ENCODE measurements at regions not wholly inside any gene's neighbourhood (a gene's known extent, or its start where the extent isn't known, plus 50 kb on each side); places are given as distances from the start of the nearest gene placed in this dataset.

- DNase-seq = no peak
Observed at GRCh38 chr9:108479989-108480652, 375.7 kb downstream of the ACTL7B start.

- DNase-seq = no peak
Observed at GRCh38 chr9:108478431-108479332, 377.1 kb downstream of the ACTL7B start.

- DNase-seq = peak; percentile 4
Observed at GRCh38 chr9:108477529-108478006, 378.2 kb downstream of the ACTL7B start.

DNA sequence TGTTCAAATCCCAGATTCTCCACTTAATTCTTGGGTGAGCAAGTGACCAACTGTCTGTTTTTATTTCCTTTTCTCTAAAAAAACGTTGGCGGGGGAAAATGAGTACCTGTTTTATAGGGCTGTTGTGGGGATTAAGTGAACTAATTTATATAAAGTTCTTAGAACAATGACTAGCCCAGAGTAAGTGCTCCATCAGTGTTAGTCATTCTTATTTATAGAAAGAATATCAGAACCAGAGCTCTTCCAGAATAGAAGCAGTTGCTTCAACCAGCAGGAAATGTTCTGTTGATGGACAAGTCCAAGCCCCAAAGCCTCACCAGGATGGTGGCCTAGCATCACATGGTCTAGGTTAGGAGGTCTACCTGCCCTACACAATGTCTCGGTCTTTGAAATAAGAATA is 379.2 kb downstream of the ACTL7B start:
- no peak for DNase-seq

- DNase-seq = no peak
Observed at GRCh38 chr9:108475813-108476212, 380.0 kb downstream of the ACTL7B start.

DNA sequence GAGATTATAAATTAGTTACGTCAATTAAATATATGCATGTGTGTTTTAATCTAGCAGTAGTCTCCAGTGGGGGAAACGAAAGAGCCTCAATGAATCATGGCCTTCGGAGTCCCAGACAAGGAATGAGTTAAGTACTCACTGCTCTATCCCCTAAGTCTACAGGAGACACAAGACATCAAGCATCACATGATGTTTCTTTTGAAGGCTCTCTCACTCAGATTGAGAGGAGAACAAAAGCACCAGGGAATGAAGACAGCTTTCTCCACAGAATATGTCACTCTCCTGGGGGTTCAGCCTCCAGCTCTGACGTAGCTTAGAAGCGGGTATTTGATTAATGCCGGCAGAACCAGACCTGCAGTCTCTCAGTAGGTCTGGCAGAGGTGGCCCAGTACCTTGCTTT is 381.4 kb downstream of the ACTL7B start:
- DNase-seq = no peak

- peak; percentile 32 for DNase-seq
Observed at GRCh38 chr9:108473209-108474112, 382.3 kb downstream of the ACTL7B start.

GRCh38 chr9:108469654-108470053 is 386.1 kb downstream of the ACTL7B start:
- no peak for DNase-seq

DNA sequence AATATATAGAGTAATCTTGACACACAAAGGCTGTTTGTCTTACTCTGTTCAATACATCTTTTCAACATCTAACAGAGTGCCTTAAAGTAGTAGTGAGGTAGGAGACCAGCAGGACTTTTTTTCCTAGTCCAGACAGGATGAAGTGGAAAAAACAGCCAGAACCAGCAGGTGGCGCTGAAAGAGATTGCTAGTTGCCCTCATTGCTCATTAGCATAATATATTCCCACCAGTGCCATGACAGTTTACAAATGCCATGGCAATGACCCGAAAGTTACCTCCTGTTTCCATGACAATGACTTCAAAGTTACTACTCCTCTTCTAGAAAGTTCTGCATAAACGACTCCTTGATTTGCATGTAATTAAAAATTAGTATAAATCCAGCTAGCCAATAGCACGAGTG is 387.4 kb downstream of the ACTL7B start:
- DNase-seq = peak; percentile 17

- no peak for DNase-seq
Observed at GRCh38 chr9:108467653-108468324, 388.0 kb downstream of the ACTL7B start.

DNA sequence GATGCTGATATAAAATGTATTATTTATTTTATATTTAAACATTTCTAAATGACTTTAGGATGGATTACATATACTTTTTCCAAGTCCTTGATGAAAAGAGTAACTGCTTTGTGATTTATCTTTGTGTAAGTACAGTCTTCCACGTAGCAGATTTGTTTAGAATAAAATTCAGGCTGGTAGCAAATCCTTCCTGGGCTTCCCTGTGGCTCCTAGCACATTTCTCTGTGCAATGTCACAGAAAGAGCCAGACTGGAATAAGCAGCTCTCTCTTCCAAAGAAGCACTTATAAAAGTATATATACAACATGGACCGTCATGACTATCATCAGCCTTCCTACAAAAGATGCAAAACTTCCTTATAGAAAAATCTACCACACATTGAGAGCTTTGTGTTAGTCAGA is 388.6 kb downstream of the ACTL7B start:
- no peak for DNase-seq

- DNase-seq = no peak
Observed at GRCh38 chr9:108466304-108466703, 389.5 kb downstream of the ACTL7B start.

DNA sequence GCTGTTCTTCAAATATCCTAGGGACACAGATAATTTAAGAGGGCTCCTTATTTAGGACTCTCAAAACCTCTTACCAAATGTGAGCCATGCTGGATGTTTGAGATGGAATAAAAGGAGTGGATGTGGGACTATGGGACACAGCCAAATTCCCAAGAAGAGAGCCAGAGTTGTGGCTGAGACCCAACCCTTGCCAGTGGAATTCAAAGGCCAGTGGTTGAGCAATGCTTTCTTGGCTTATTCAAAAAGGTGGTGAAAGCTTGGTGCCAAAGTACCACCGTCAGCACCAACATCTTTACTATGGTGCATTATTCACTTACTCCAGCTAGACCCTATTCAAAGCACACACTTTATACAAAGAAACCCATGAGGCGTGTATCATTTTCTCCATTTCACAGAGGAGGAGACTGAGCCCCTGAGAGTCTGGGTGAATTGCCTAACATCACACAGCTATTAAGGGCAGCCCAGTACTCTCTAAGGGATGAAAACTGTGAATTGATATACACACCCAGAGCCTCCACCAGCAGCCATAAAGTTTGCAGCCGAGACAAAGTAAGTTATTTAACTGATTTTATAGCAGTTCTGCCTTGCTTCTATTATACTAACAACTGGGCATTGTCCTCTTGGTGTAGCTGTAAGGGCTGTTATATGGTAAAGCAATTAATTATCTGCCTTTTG is 391.7 kb downstream of the ACTL7B start:
- no peak for DNase-seq

DNA sequence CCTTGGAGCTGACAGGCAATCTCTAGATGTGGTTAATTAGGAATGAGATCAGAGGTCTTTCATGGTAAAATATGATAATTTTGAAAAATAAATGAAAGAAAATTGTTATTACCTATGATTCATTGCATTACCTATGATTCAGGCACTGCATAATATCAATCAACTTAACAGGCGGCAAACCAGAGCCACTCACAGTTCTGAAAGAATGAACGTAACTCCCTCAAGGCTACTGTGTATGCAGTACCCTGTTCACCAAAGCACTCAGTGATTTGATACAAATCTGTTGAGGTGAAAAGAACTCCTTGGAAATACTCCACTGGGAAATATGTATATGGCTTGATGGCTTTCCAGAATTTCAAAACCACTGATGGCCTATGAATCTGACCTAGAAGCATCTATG is 398.9 kb downstream of the ACTL7B start:
- DNase-seq = no peak

DNA sequence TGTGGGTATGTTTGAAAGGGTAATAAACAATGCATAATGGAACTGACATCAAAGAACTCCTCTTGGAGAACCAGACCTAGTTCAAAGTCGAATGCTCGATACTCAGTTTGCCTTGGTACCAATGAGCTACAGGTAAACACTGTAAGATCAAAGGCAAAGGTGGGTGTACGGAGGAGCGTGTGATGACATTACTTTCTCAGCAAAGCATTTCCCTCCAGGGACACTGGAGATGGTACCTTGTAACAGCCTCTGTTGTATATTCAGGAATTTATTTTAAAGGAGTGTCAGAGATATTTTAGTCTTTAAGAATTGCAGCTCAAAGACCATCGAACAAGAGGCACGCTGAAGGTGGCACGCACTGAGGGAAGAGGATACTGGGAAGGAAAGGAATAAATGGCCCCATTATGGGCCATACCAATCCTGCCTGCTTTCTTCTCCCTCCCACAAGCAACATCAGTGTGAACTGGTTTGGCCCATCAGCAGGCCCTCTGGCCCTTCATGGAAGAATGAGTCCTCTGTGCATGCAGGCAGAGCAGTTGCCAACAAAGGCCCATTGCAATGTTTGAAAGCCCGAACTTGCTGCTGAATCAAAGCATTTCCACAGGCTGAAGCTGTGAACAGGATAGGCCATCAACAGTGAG is 410.2 kb downstream of the ACTL7B start:
- DNase-seq = no peak

DNA sequence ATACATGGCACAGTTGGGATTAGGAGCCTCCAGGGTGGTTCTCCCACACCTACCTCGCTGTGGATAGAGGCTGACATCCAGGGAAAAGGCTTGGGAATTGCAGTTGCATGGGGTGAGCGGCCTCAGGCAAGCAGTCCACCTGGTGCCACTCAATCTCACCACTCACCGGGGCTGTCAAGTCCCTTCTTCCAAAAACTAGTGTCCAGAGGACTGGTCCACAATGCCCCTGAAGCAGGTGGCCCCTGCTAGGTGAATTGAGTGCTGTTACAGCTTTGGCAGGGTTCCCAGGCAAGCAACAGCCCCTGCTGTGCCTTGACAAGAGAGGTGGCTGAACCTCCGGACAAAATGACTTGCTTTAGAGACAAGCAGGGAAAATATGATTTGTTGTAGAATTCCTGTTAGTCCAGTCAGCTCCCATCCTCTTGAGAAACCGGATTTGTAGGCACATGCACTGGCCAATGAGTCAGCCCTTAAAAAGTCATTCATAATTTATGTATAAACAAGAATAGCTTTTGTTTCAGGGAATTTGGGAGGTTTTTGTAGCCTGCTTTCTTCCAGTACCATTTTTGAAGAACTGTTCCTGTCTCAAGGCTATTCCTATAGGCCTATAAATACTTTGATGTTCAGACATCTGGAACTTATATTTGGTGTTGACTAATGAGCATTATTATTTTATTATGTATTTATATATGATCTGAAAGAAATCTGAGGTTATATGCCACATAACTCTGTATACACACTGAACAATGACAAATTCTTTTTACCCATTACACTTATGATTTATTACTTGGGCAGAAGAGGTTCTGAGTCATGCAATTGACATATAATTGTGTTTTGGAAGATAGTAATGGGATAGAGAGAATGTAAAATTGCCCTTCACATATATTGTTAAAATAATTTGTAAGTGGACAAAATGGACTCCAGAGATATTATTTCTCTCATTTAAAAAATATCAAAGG is 411.1 kb downstream of the ACTL7B start:
- DNase-seq = peak; percentile 94

GRCh38 chr9:108443741-108444140 is 412.0 kb downstream of the ACTL7B start:
- DNase-seq = no peak

DNA sequence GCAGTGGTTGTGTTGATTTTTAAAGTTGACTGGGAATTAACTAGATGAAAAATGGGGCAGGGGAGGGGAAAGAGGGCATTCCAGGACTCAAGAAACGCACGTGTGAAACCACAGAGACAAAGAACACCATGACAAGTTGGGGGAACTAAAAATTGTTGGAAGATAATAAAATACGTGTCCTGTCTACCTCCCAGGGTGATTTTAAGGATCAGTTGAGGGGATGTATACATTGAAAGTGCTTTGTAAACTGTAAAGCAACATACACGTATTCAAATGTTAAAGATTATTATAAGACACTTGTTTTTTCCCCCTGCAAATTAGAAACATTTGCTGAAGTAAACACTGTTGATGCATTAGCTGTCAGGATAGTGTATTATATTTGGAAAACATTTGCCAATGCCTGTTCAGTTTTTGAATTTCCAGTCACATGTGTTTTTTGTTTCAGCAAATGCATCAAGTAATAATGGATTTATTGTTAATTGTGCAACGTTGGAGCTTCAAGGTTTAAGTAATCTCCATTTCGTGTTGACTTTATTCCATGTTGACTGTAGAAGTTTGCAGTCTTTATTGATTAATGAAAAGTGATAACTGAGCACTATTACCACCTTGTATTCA is 412.7 kb downstream of the ACTL7B start:
- DNase-seq = no peak

DNA sequence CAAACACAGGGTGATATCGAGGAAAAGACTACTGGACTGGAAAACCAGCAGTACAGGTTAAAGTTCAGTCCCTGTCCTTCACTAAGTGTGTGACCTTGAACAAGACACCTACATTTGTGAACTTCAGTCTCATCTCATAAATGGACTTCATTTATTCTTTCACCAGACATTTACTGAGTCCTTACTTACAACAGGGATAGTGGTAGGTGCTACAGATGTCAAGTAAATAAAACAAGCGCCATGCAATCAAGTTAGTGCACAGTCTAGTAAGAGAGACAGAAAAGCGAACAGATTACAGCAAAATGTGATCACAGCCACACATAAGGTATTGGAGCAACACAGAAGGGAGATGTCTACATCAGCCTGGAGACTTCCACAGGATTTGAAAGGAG is 413.2 kb downstream of the ACTL7B start:
- no peak for DNase-seq

GRCh38 chr9:108441726-108442125 is 414.1 kb downstream of the ACTL7B start:
- no peak for DNase-seq
